ENCODE measurements at regions not wholly inside any gene's neighbourhood (a gene's known extent, or its start where the extent isn't known, plus 50 kb on each side); places are given as distances from the start of the nearest gene placed in this dataset.

DNA sequence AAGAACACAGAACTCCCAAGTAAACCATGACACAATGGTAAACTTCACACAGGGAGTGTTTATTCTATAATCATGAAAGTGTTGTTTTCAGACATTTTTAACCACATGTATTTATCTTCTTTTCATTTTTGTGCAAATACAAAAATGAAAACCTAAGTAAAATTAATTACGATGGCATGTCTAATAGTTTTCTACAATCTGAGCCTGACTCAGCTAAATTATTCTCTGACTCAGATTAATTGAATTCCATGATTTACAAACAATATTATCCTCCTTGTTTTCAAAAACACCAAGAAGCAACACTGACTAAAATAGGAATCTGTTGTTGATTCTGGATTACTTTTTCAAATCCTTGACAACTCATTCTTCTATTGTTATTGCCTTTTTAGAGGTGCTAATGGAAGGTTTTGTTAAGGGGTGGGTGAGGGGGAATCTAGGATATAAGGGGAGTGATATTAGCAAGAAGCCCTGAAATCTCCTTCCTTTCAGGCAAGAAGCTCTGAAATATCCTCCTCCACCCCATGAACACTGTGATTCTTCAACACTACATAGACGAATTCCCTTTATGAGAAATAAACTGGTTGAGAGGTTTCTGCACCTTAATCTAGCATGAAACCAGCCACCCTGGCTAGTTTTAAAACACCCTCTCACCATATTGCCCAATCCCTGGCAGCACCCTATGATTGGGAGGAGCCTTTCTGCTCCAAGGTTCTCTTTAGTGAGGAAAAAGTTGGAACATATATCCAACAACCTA, 1057.7 kb upstream of the PCDH20 start:
- ATAC-seq (no peak), DNase-seq (ENCODE audit: low read depth, low spot score) (no peak)
- ChIA-PET RAD21 (ENCODE audit: low non-redundant PET in 1 of 2, low total read pairs in 2 of 2, uncharacterized antibody in 2 of 2, unreplicated experiment in 2 of 2) (no interaction called here), CTCF (no interaction called here), POLR2A (no interaction called here)
- Histone ChIP-seq H3K4me1 (ENCODE audit: control insufficient read depth in 1 of 2, insufficient read depth in 2 of 2, low read length in 2 of 2) (no peaks in the 10 kb centered on the region), H2AFZ (ENCODE audit: low read depth, low read length, poor library complexity, severe bottlenecking) (no peak overlapping the region), H3K4me2 (ENCODE audit: low read length) (no peak overlapping the region), H3K36me3 (ENCODE audit: control insufficient read depth in 1 of 2, insufficient read depth in 2 of 2, low read length in 2 of 2) (no peaks in the 10 kb centered on the region), H3K79me2 (ENCODE audit: insufficient read depth, low read length) (no peaks in the 10 kb centered on the region), H3K27me3 (ENCODE audit: insufficient read depth, low read length) (no peaks in the 10 kb centered on the region), H3K9me2 (ENCODE audit: insufficient read depth) (no peaks in the 10 kb centered on the region), H4K20me1 (ENCODE audit: insufficient read depth) (no peaks in the 10 kb centered on the region), H3K9me3 (ENCODE audit: control insufficient read depth in 1 of 2, insufficient read depth in 1 of 2, low read depth in 1 of 2, low read length in 2 of 2) (no peaks in the 10 kb centered on the region), H3K9ac (ENCODE audit: low read length) (no peak overlapping the region), H3K4me3 (replicated peaks in 1 of 2; ENCODE audit: low read depth in 1 of 2, low read length in 2 of 2) (no peak overlapping the region), H3K27ac (ENCODE audit: low read depth, low read length) (no peak overlapping the region)
- TF ChIP-seq CBX3 (IDR thresholded peaks at IDR 0.05; ENCODE audit: low read depth) (no peak), SIN3A (IDR thresholded peaks at IDR 0.05; ENCODE audit: low read depth) (no peak), SP1 (IDR thresholded peaks at IDR 0.05; ENCODE audit: low read depth) (no peak), RAD21 (IDR thresholded peaks at IDR 0.05; ENCODE audit: low read depth) (no peak), EZH2phosphoT487 (IDR thresholded peaks at IDR 0.05; ENCODE audit: borderline replicate concordance) (no peak), POLR2AphosphoS5 (IDR thresholded peaks at IDR 0.05; ENCODE audit: low read depth, low read length) (no peak), ZNF274 (IDR thresholded peaks at IDR 0.05; ENCODE audit: low read depth, low read length) (no peak), CEBPB (IDR thresholded peaks at IDR 0.05; ENCODE audit: low read depth) (no peak), YY1 (IDR thresholded peaks at IDR 0.05; ENCODE audit: extremely low read depth, insufficient replicate concordance, low read depth, low read length) (no peak), ZFX (IDR thresholded peaks at IDR 0.05) (no peak), EZH2 (IDR thresholded peaks at IDR 0.05) (no peak), SRF (IDR thresholded peaks at IDR 0.05; ENCODE audit: low read depth) (no peak), JUND (IDR thresholded peaks at IDR 0.05) (no peak), EGR1 (IDR thresholded peaks at IDR 0.05; ENCODE audit: low read depth) (no peak)
- TF ChIP-seq, protein P1, sequence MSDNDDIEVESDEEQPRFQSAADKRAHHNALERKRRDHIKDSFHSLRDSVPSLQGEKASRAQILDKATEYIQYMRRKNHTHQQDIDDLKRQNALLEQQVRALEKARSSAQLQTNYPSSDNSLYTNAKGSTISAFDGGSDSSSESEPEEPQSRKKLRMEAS (IDR thresholded peaks at IDR 0.05), result no peak
- TF ChIP-seq, protein P2, sequence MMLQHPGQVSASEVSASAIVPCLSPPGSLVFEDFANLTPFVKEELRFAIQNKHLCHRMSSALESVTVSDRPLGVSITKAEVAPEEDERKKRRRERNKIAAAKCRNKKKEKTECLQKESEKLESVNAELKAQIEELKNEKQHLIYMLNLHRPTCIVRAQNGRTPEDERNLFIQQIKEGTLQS (IDR thresholded peaks at IDR 0.05), result no peak
- TF ChIP-seq, protein P3, sequence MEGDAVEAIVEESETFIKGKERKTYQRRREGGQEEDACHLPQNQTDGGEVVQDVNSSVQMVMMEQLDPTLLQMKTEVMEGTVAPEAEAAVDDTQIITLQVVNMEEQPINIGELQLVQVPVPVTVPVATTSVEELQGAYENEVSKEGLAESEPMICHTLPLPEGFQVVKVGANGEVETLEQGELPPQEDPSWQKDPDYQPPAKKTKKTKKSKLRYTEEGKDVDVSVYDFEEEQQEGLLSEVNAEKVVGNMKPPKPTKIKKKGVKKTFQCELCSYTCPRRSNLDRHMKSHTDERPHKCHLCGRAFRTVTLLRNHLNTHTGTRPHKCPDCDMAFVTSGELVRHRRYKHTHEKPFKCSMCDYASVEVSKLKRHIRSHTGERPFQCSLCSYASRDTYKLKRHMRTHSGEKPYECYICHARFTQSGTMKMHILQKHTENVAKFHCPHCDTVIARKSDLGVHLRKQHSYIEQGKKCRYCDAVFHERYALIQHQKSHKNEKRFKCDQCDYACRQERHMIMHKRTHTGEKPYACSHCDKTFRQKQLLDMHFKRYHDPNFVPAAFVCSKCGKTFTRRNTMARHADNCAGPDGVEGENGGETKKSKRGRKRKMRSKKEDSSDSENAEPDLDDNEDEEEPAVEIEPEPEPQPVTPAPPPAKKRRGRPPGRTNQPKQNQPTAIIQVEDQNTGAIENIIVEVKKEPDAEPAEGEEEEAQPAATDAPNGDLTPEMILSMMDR (IDR thresholded peaks at IDR 0.05 in 2 of 3, conservative IDR thresholded peaks at IDR 0.05 in 1 of 3; ENCODE audit: borderline replicate concordance in 1 of 3, insufficient read depth in 1 of 3, low read depth in 2 of 3, low read length in 2 of 3), result no peak
- TF ChIP-seq, protein P4, sequence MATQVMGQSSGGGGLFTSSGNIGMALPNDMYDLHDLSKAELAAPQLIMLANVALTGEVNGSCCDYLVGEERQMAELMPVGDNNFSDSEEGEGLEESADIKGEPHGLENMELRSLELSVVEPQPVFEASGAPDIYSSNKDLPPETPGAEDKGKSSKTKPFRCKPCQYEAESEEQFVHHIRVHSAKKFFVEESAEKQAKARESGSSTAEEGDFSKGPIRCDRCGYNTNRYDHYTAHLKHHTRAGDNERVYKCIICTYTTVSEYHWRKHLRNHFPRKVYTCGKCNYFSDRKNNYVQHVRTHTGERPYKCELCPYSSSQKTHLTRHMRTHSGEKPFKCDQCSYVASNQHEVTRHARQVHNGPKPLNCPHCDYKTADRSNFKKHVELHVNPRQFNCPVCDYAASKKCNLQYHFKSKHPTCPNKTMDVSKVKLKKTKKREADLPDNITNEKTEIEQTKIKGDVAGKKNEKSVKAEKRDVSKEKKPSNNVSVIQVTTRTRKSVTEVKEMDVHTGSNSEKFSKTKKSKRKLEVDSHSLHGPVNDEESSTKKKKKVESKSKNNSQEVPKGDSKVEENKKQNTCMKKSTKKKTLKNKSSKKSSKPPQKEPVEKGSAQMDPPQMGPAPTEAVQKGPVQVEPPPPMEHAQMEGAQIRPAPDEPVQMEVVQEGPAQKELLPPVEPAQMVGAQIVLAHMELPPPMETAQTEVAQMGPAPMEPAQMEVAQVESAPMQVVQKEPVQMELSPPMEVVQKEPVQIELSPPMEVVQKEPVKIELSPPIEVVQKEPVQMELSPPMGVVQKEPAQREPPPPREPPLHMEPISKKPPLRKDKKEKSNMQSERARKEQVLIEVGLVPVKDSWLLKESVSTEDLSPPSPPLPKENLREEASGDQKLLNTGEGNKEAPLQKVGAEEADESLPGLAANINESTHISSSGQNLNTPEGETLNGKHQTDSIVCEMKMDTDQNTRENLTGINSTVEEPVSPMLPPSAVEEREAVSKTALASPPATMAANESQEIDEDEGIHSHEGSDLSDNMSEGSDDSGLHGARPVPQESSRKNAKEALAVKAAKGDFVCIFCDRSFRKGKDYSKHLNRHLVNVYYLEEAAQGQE (IDR thresholded peaks at IDR 0.05; ENCODE audit: low read depth), result no peak
- intact Hi-C loops (cut with micrococcal nuclease), result no loop called here
- BruUV-seq (replicated peaks), result no TSS peak

Data from HCT116 (cell line).